ENCODE measurements at regions not wholly inside any gene's neighbourhood (a gene's known extent, or its start where the extent isn't known, plus 50 kb on each side); places are given as distances from the start of the nearest gene placed in this dataset.

GRCh38 chr16:51900221-51900780 lies 646.6 kb downstream of the TOX3 start:
- no peak for DNase-seq (ENCODE audit: low read depth)

DNA sequence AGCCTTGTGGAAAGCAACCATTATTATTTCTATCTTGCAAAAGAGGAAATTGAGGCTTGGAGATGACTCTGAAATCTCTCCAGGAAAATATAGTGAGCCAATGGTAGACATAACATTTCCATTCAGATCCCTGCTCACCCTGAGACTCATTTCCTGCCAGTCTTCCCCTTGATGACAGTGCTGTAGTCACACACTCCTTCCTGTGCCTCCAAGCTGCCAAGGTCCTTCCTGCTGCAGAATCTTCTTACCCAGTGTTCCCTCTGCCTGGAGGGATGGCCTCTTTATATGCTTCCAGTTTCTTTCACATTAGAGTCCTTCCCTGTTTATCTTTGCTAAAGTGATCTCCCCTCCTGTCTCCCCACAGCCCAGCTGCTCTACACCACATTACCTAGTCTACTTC lies 648.1 kb downstream of the TOX3 start:
- no peak for DNase-seq (ENCODE audit: low read depth)

DNA sequence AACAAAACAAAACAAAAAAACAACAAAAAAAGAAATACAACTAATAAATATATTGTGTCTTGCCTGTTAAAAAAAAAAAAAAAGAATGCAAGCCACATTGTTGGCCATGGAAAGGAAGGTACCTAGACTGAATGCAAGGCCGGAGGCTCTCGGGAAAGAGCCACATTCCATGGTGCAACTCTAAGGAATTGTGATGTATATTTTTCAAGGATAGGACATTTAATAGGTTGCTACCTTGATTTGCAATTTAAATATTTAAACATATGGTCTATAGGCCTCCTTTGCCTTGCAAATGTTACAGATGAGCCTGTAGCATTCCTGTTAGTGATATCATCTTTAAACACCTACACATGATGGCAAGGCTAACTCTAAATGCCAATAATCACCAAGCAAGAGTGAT lies 650.9 kb downstream of the TOX3 start:
- DNase-seq (ENCODE audit: low read depth): no peak

DNA sequence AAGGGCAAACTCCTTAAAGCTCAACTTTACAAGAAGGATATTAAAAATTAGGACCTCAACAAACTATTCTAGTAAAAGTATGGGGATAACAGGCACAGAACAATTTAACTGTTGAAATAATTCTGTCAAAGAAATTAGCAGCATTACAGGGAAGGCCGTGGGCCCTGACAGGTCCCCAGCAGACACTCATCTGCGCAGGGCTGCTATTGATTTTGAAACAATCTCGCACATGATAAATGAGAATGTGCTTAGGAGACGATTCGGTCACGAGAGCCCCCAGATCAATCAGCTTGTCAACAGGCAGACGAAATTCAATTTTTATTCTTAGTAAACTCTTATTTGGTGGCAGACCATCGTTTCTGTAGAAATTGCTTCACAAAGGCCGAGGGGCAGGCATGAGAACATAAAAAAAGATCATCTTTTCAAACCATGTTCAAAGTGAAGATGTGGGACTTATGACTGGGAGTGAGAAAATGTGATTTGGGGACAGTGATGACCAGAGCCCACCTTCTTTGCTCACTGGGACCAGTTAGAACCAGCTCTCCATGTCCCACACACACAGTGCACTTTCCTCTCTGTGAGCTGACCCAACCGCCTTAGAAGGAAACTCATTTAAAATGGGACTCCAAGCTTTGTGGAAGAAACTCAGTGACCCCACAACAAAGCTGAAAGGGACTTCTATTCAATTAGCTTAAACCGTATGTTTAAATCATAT lies 654.5 kb downstream of the TOX3 start:
- no peak for DNase-seq (ENCODE audit: low read depth)

GRCh38 chr16:51888534-51888933 lies 658.4 kb downstream of the TOX3 start:
- no peak for DNase-seq (ENCODE audit: low read depth)

GRCh38 chr16:51888016-51888415 lies 658.9 kb downstream of the TOX3 start:
- no peak for DNase-seq (ENCODE audit: low read depth)

- no peak for DNase-seq (ENCODE audit: low read depth)
Measured at GRCh38 chr16:51886456-51886855, 660.5 kb downstream of the TOX3 start.

- no peak for DNase-seq (ENCODE audit: low read depth)
Measured at GRCh38 chr16:51884773-51885172, 662.2 kb downstream of the TOX3 start.

DNA sequence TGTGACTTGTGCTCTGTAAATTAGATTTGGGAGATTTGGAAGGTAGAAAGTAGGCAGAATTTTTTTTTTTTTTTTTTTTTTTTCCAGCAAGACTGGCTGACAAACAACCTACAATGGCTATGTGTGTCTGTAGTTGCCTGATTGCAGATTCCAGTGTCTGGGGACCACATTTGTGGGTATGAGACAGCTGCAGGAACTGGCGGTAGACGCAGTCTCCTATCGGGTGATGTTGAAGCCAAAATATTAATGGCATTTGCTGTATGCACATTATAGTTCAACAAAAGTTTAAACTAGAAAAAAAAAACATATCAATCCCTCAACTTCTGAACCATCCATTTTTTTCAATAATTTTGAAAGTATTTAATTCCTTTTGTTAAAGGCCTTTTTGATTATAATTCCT lies 665.2 kb downstream of the TOX3 start:
- DNase-seq (ENCODE audit: low read depth): no peak

DNA sequence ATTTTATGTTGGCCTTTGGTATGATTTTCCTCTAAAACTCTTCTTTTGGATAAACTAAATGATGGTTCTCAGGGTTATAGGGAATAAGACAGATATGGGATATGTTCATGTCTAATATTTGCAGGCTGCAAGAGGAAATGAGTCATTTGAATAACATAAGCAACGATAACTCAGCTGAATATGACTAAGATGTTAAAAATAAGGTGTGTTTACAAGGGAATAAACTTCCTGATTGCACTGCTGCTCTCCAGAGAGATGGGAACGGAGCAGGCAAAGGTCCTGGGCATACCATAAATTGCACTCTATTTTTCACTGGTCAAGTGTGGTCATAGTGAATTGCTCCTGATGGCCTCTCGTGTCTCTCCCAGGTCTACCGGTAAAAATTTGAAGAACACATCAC lies 666.2 kb downstream of the TOX3 start:
- no peak for DNase-seq (ENCODE audit: low read depth)

GRCh38 chr16:51877686-51878085 lies 669.3 kb downstream of the TOX3 start:
- DNase-seq (ENCODE audit: low read depth): no peak

GRCh38 chr16:51876934-51877333 lies 670.0 kb downstream of the TOX3 start:
- no peak for DNase-seq (ENCODE audit: low read depth)

DNA sequence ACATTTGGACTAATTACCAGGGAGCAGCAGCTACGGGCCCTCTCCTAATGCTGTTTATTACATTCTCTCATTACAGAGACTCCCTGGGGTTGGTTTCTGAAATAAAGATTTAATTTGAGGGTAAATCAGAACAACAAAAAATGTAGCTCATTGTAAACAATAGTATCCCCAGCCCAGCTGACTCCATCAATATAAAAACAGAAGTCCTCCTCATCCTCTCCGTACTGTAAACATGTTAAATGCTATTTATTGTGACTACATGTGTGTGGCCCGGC lies 670.4 kb downstream of the TOX3 start:
- no peak for DNase-seq (ENCODE audit: low read depth)

GRCh38 chr16:51875834-51876600 lies 670.9 kb downstream of the TOX3 start:
- no peak for DNase-seq (ENCODE audit: low read depth)

- no peak for DNase-seq (ENCODE audit: low read depth)
Measured at GRCh38 chr16:51872524-51872923, 674.4 kb downstream of the TOX3 start.

GRCh38 chr16:51870296-51870854 lies 676.6 kb downstream of the TOX3 start:
- DNase-seq (ENCODE audit: low read depth): no peak

- no peak for DNase-seq (ENCODE audit: low read depth)
Measured at GRCh38 chr16:51869176-51869575, 677.8 kb downstream of the TOX3 start.

GRCh38 chr16:51868631-51869030 lies 678.3 kb downstream of the TOX3 start:
- DNase-seq (ENCODE audit: low read depth): no peak

GRCh38 chr16:51867386-51868065 lies 679.4 kb downstream of the TOX3 start:
- no peak for DNase-seq (ENCODE audit: low read depth)

GRCh38 chr16:51864575-51864974 lies 682.4 kb downstream of the TOX3 start:
- no peak for DNase-seq (ENCODE audit: low read depth)

- DNase-seq (ENCODE audit: low read depth): no peak
Measured at GRCh38 chr16:51854401-51854951, 692.5 kb downstream of the TOX3 start.

DNA sequence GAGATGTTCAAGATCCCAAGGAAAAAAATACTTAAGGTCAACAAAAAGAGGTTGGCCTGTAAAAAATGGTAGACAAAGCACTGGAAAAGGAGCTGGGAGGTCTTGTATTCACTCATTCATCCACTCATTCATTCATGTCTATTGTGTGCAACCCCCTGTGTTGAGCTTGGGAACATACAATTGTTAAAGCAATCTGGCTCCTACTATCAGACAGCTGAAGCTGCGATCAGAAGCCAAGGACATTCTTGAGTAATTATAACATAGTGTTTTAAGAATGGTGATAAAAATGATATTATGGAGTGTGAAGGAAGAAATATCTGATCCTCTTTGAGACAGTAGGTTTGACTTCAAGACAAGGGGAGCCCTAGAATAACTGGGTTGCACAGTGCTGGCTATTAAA lies 693.4 kb downstream of the TOX3 start:
- DNase-seq (ENCODE audit: low read depth): no peak
